Stimulated activated CD8-positive, alpha-beta memory T cell treated with anti-CD3 and anti-CD28 coated beads, Interleukin-15, amount 100 ng/mL, for 48 hours (primary cell): ENCODE measurements at regions not wholly inside any gene's neighbourhood (a gene's known extent, or its start where the extent isn't known, plus 50 kb on each side); places are given as distances from the start of the nearest gene placed in this dataset.
"Not testable (repeated sequence)": the region's sequence is repeated elsewhere in the genome, so short reads cannot be mapped to it uniquely, and the experiment has no call there.

Source experiments
- DNase-seq, 2 donors: peaks; one replicate each; pipeline ENCODE4 v3.0.0-alpha.2; 2020; ENCODE audit warnings: low read depth in 2 of 2

GRCh38 chr3:169029674-169030285 lies 633.7 kb downstream of the MECOM start:
- no peak for DNase-seq

- no peak for DNase-seq
Observed at GRCh38 chr3:169028716-169029115, 634.8 kb downstream of the MECOM start.

GRCh38 chr3:169026543-169027182 lies 636.8 kb downstream of the MECOM start:
- no peak for DNase-seq

- DNase-seq = no peak
Observed at GRCh38 chr3:169022457-169022856, 641.1 kb downstream of the MECOM start.

GRCh38 chr3:169020371-169020770 lies 643.1 kb downstream of the MECOM start:
- no peak for DNase-seq

GRCh38 chr3:169009453-169009852 lies 654.1 kb downstream of the MECOM start:
- DNase-seq = no peak

- no peak for DNase-seq
Observed at GRCh38 chr3:169008776-169009358, 654.6 kb downstream of the MECOM start.

GRCh38 chr3:169007145-169007544 lies 656.4 kb downstream of the MECOM start:
- no peak for DNase-seq

- not testable (repeated sequence) for DNase-seq
Observed at GRCh38 chr3:169006398-169006797, 657.1 kb downstream of the MECOM start.

GRCh38 chr3:169002689-169003088 lies 660.8 kb downstream of the MECOM start:
- no peak for DNase-seq

GRCh38 chr3:168998792-168999191 lies 664.7 kb downstream of the MECOM start:
- no peak for DNase-seq

GRCh38 chr3:168997488-168997887 lies 666.0 kb downstream of the MECOM start:
- DNase-seq = no peak

- no peak for DNase-seq
Observed at GRCh38 chr3:168996622-168997021, 666.9 kb downstream of the MECOM start.

- DNase-seq = no peak
Observed at GRCh38 chr3:168995129-168995528, 668.4 kb downstream of the MECOM start.

- no peak for DNase-seq
Observed at GRCh38 chr3:168991803-168992202, 671.7 kb downstream of the MECOM start.

GRCh38 chr3:168990621-168991020 lies 672.9 kb downstream of the MECOM start:
- no peak for DNase-seq

- DNase-seq = no peak
Observed at GRCh38 chr3:168990134-168990533, 673.4 kb downstream of the MECOM start.

- DNase-seq = no peak
Observed at GRCh38 chr3:168989396-168989795, 674.1 kb downstream of the MECOM start.

- no peak for DNase-seq
Observed at GRCh38 chr3:168988853-168989252, 674.7 kb downstream of the MECOM start.

- DNase-seq = no peak
Observed at GRCh38 chr3:168984872-168985271, 678.6 kb downstream of the MECOM start.

- DNase-seq = no peak
Observed at GRCh38 chr3:168983046-168983445, 680.5 kb downstream of the MECOM start.

- DNase-seq = no peak
Observed at GRCh38 chr3:168981396-168981795, 682.1 kb downstream of the MECOM start.

GRCh38 chr3:168977716-168978374 lies 685.7 kb downstream of the MECOM start:
- no peak for DNase-seq
